ENCODE measurements at regions not wholly inside any gene's neighbourhood (a gene's known extent, or its start where the extent isn't known, plus 50 kb on each side); places are given as distances from the start of the nearest gene placed in this dataset.
"Not testable (repeated sequence)": the region's sequence is repeated elsewhere in the genome, so short reads cannot be mapped to it uniquely, and the experiment has no call there.

- TF ChIP-seq PAX5 (IDR thresholded peaks at IDR 0.05; ENCODE audit: insufficient read depth, low read length, severe bottlenecking) (no peak), POU2F2 (IDR thresholded peaks at IDR 0.05; ENCODE audit: low read depth, low read length) (no peak), POLR2AphosphoS5 (IDR thresholded peaks at IDR 0.05; ENCODE audit: low read depth, low read length) (no peak)
- FAIRE-seq (no peak), DNase-seq (ENCODE audit: insufficient read length, low spot score) (no peak)
Measured at GRCh38 chr7:65475734-65476319, 102.2 kb downstream of the ZNF92 start.

DNA sequence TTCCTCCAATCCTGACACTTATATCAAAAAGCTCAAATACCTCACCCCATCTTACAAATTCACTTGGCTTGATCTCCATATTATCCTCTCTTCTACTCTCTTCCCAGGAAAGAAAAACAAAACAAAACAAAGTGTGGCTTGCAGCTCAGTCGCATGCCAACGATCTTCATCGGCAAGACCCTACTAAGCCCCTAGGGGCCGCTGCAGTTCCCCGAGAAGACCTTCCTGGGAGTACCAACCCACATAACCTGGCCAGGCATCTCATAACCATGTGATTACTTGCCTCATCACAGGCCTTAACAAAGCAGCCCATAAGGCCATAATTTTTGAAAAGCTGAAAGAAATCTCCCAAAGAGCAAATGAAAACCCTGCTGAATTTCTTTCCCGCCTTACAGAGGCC is 103.7 kb downstream of the ZNF92 start:
- no peak for DNase-seq (ENCODE audit: insufficient read length, low spot score)
- FAIRE-seq: no peak

DNA sequence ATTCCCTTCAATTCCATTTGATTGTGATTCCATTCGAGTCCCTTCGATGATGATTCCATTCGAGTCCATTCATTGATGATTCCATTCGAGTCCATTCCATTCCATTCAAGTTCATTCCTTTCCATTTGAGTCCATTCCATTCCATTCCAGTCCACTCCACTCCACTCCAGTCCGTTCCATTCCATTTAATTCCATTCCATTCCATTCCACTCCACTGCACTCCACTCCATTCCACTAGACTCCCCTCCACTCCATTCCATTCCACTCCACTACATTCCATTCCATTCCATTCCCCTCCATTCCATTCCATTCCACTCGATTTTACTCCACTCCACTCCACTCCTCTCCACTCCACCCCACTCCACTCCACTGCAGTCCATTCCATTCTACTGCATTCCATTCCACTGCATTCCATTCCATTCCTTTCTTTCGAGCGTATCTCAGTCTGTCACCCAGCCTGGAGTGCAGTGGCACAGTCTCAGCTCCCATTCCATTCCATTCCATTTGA is 115.7 kb downstream of the ZNF92 start:
- no peak for DNase-seq (ENCODE audit: insufficient read length, low spot score)
- TF ChIP-seq POU2F2 (IDR thresholded peaks at IDR 0.05; ENCODE audit: low read depth, low read length) (no peak), SPI1 (IDR thresholded peaks at IDR 0.05; ENCODE audit: low read depth, low read length) (no peak), PAX5 (IDR thresholded peaks at IDR 0.05; ENCODE audit: insufficient read depth, low read length, severe bottlenecking) (no peak), POLR2A (IDR thresholded peaks at IDR 0.05; ENCODE audit: low read depth, low read length) (no peak), TAF1 (IDR thresholded peaks at IDR 0.05; ENCODE audit: low read depth, low read length) (no peak), POLR2AphosphoS5 (IDR thresholded peaks at IDR 0.05; ENCODE audit: low read depth, low read length) (no peak)
- FAIRE-seq: no peak

More for the DNA sequence above, 103.7 kb downstream of the ZNF92 start:
- TF ChIP-seq PAX5 (IDR thresholded peaks at IDR 0.05; ENCODE audit: insufficient read depth, low read length, severe bottlenecking) (no peak), TAF1 (IDR thresholded peaks at IDR 0.05; ENCODE audit: low read depth, low read length) (no peak), POU2F2 (IDR thresholded peaks at IDR 0.05; ENCODE audit: low read depth, low read length) (no peak), POLR2AphosphoS5 (IDR thresholded peaks at IDR 0.05; ENCODE audit: low read depth, low read length) (no peak), SPI1 (IDR thresholded peaks at IDR 0.05; ENCODE audit: low read depth, low read length) (no peak), POLR2A (IDR thresholded peaks at IDR 0.05; ENCODE audit: low read depth, low read length) (no peak)

GRCh38 chr7:65496697-65497096 is 123.0 kb downstream of the ZNF92 start:
- not testable (repeated sequence) for DNase-seq (ENCODE audit: insufficient read length, low spot score); FAIRE-seq

DNA sequence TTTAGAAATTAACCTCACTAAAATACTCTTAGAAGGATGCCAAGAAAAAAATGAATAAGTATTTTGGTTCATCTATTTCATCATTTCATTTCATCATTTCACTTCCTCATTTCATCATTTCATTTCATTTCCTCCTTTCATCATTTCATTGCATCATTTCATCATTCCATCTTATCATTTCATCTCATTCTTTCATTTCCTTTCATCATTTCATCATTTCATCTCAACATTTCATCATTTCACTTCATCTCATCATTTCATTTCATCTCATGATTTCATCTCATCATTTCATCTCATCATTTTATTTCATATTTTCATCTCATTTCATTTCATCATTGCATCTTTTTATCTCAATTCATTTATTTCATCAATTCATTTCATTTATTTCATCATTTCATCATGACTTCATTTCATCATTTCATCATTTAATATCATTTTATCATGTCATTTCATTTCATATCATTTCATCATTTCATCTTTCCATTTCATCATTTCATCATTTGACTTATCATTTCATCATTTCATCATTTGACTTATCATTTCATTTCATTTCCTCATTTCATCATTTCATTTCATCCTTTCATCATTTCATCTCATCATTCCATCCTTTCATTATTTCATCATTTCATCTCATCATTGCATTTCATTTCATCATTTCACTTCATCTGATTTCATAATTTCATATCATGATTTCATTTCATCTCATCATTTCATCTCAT is 129.9 kb downstream of the ZNF92 start:
- TF ChIP-seq PAX5 (IDR thresholded peaks at IDR 0.05; ENCODE audit: insufficient read depth, low read length, severe bottlenecking): no peak
- TF ChIP-seq POLR2A (IDR thresholded peaks at IDR 0.05; ENCODE audit: low read depth, low read length): no peak
- TF ChIP-seq POU2F2 (IDR thresholded peaks at IDR 0.05; ENCODE audit: low read depth, low read length): no peak
- TF ChIP-seq SPI1 (IDR thresholded peaks at IDR 0.05; ENCODE audit: low read depth, low read length): no peak
- no peak for TF ChIP-seq TAF1 (IDR thresholded peaks at IDR 0.05; ENCODE audit: low read depth, low read length)
- TF ChIP-seq POLR2AphosphoS5 (IDR thresholded peaks at IDR 0.05; ENCODE audit: low read depth, low read length): no peak
- no peak for FAIRE-seq
- DNase-seq (ENCODE audit: insufficient read length, low spot score): no peak

DNA sequence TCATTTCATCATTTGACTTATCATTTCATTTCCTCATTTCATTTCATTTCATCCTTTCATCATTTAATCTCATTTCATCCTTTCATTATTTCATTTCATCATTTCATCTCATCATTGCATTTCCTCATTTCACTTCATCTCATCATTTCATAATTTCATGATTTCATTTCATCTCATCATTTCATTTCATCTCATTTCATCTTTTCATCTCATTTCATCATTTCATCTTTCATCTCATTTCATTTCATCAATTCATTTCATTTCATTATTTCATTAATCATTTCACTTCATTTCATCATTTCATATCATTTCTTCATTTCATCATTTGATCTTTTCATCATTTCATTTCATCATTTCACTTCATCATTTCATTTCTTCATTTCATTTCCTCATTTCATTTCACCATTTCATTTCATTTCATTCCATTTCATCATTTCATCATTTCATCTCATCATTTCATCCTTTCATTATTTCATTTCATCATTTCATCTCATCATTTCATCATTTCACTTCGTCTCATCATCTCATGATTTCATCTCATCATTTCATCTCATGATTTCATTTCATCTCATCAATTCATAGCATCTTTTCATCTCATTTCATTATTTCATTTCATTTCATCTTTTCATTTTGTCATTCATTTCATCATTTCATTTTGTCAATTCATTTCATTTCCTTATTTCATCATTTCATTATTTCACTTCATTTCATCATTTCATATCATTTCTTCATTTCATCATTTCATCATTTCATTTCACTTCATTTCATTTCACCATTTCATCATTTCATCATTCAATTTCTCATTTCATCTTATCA is 131.1 kb downstream of the ZNF92 start:
- not testable (repeated sequence) for FAIRE-seq; DNase-seq (ENCODE audit: insufficient read length, low spot score)

DNA sequence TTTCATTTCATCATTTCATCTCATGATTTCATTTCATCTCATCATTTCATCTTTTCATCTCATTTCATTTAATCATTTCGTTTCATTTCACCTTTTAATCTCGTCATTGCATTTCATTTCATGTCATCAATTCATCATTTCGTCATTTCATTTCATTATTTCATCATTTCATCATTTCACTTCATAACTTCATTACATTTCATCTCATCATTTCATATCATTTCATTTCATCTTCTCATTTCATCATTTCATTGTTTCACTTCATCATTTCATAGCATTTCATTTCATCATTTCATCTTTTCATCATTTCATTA is 131.6 kb downstream of the ZNF92 start:
- DNase-seq (ENCODE audit: insufficient read length, low spot score); FAIRE-seq: not testable (repeated sequence)

- DNase-seq (ENCODE audit: insufficient read length, low spot score): not testable (repeated sequence)
Measured at GRCh38 chr7:65508581-65509367, 135.1 kb downstream of the ZNF92 start.

GRCh38 chr7:65509368-65510186 is 135.9 kb downstream of the ZNF92 start:
- DNase-seq (ENCODE audit: insufficient read length, low spot score) (no peak), FAIRE-seq (no peak)
- TF ChIP-seq SPI1 (IDR thresholded peaks at IDR 0.05; ENCODE audit: low read depth, low read length) (no peak), TAF1 (IDR thresholded peaks at IDR 0.05; ENCODE audit: low read depth, low read length) (no peak), POU2F2 (IDR thresholded peaks at IDR 0.05; ENCODE audit: low read depth, low read length) (no peak), POLR2AphosphoS5 (IDR thresholded peaks at IDR 0.05; ENCODE audit: low read depth, low read length) (no peak)

More at GRCh38 chr7:65508581-65509367, 135.1 kb downstream of the ZNF92 start:
- not testable (repeated sequence) for FAIRE-seq

DNA sequence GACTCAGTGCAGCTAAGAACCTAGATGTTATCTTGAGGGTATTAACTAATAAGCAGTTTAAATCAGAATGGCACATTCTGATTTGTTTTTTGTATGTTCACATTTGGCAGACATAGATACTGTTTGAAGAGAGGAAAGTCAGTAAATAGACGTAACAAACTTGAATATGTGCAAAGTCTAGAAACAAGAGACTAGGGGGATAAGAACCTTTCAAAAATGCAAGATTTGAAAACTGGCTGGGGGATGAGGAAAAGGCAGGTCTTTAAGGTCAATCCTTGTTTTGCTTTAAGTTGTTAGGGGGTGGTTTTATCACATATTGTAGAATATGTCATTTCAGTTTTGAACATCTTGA is 136.5 kb downstream of the ZNF92 start:
- FAIRE-seq; DNase-seq (ENCODE audit: insufficient read length, low spot score): not testable (repeated sequence)

GRCh38 chr7:65519751-65520150 is 146.1 kb downstream of the ZNF92 start:
- not testable (repeated sequence) for DNase-seq (ENCODE audit: insufficient read length, low spot score); FAIRE-seq

GRCh38 chr7:65545465-65546161 is 172.0 kb downstream of the ZNF92 start:
- not testable (repeated sequence) for DNase-seq (ENCODE audit: insufficient read length, low spot score); FAIRE-seq

DNA sequence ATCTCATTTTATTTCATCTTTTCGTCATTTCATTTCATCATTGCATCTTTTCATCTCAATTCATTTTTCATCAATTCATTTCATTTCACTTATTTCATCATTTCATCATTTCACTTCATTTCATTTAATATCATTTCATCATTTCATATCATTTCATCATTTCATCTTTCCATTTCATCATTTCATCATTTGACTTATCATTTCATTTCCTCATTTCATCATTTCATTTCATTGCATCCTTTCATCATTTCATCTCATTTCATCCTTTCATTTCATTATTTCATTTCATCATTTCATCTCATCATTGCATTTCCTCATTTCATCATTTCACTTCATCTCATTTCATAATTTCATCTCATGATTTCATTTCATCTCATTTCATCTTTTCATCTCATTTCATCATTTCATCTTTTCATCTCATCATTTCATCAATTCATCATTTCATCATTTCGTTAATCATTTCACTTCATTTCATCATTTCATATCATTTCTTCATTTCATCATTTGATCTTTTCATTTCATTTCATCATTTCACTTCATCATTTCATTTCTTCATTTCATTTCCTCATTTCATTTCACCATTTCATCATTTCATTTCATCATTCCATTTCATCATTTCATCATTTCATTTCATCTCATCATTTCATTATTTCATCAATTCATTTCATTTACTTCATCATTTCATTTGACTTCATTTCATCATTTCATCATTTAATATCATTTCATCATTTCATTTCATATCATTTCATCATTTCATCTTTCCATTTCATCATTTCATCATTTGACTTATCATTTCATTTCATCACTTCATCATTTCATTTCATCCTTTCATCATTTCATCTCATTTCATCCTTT is 176.2 kb downstream of the ZNF92 start:
- not testable (repeated sequence) for FAIRE-seq; DNase-seq (ENCODE audit: insufficient read length, low spot score)

DNA sequence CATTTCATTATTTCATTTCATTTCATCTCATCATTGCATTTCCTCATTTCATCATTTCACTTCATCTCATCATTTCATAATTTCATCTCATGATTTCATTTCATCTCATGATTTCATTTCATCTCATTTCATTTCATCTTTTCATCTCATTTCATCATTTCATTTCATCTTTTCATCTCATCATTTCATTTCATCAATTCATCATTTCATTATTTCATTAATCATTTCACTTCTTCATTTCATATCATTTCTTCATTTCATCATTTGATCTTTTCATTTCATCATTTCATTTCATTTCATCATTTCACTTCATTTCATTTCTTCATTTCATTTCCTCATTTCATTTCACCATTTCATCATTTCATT is 176.8 kb downstream of the ZNF92 start:
- DNase-seq (ENCODE audit: insufficient read length, low spot score); FAIRE-seq: not testable (repeated sequence)
